ENCODE measurements at regions not wholly inside any gene's neighbourhood (a gene's known extent, or its start where the extent isn't known, plus 50 kb on each side); places are given as distances from the start of the nearest gene placed in this dataset.

GRCh38 chr20:4069751-4070150 is 54.4 kb upstream of the RNF24 start:
- no peak for DNase-seq

GRCh38 chr20:4068708-4069107 is 53.4 kb upstream of the RNF24 start:
- DNase-seq, result no peak

GRCh38 chr20:4067600-4068261 is 52.4 kb upstream of the RNF24 start:
- no peak for DNase-seq

- DNase-seq, result no peak
Measured at GRCh38 chr20:4066551-4066950, 51.2 kb upstream of the RNF24 start.

DNA sequence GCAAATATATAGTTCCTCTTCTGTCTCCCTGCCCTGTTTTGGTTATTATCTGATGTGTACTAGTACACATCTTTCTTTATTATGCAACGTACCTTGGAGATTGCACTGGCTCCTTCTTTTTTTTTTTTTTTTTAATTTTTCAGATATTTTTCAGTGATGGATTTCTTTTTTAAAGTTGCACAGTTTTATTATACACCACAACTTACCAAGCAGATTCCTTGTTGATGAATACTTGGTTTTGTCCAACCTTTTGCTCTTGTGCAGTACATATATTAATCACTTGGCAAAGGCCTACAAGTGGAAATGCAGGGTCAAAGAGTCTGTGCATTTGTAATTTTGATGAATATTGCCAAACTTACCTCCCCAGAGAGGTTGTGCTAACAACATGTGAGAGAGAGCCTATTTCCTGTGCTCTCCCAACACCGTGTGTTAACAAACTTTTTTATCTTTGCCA is 50.1 kb upstream of the RNF24 start:
- no peak for DNase-seq
